ENCODE measurements at regions not wholly inside any gene's neighbourhood (a gene's known extent, or its start where the extent isn't known, plus 50 kb on each side); places are given as distances from the start of the nearest gene placed in this dataset.

GRCh38 chr12:46493834-46494181 is 121.2 kb upstream of the SLC38A2 start:
- no peak for DNase-seq (ENCODE audit: low read depth, low spot score)
- no peak for TF ChIP-seq CTCF (IDR thresholded peaks at IDR 0.05; ENCODE audit: low read depth, low read length)
- in situ Hi-C loops (cut with HindIII; ENCODE audit: low sequenced_read_pairs): no loop called here
- no peak overlapping the region for H3K4me3 ChIP-seq (ENCODE audit: low read depth, low read length)

GRCh38 chr12:46493150-46493833 is 120.7 kb upstream of the SLC38A2 start:
- in situ Hi-C loops (cut with HindIII; ENCODE audit: low sequenced_read_pairs): no loop called here
- H3K4me3 ChIP-seq (ENCODE audit: low read depth, low read length): no peak overlapping the region
- TF ChIP-seq CTCF (IDR thresholded peaks at IDR 0.05; ENCODE audit: low read depth, low read length): no peak
- peak; percentile 3 for DNase-seq (ENCODE audit: low read depth, low spot score)

GRCh38 chr12:46492471-46493085 is 120.0 kb upstream of the SLC38A2 start:
- in situ Hi-C loops (cut with HindIII; ENCODE audit: low sequenced_read_pairs): no loop called here
- DNase-seq (ENCODE audit: low read depth, low spot score): peak; percentile 87
- no peak for TF ChIP-seq CTCF (IDR thresholded peaks at IDR 0.05; ENCODE audit: low read depth, low read length)
- no peak overlapping the region for H3K4me3 ChIP-seq (ENCODE audit: low read depth, low read length)

- no peak for TF ChIP-seq CTCF (IDR thresholded peaks at IDR 0.05; ENCODE audit: low read depth, low read length)
- in situ Hi-C loops (cut with HindIII; ENCODE audit: low sequenced_read_pairs): no loop called here
- no peak overlapping the region for H3K4me3 ChIP-seq (ENCODE audit: low read depth, low read length)
- DNase-seq (ENCODE audit: low read depth, low spot score): no peak
Measured at GRCh38 chr12:46491548-46491947, 119.0 kb upstream of the SLC38A2 start.

GRCh38 chr12:46490635-46491034 is 118.1 kb upstream of the SLC38A2 start:
- no peak overlapping the region for H3K4me3 ChIP-seq (ENCODE audit: low read depth, low read length)
- TF ChIP-seq CTCF (IDR thresholded peaks at IDR 0.05; ENCODE audit: low read depth, low read length): no peak
- in situ Hi-C loops (cut with HindIII; ENCODE audit: low sequenced_read_pairs): no loop called here
- peak; percentile 28 for DNase-seq (ENCODE audit: low read depth, low spot score)

- TF ChIP-seq CTCF (IDR thresholded peaks at IDR 0.05; ENCODE audit: low read depth, low read length): no peak
- peak; percentile 5 for DNase-seq (ENCODE audit: low read depth, low spot score)
- H3K4me3 ChIP-seq (ENCODE audit: low read depth, low read length): no peak overlapping the region
- in situ Hi-C loops (cut with HindIII; ENCODE audit: low sequenced_read_pairs): no loop called here
Measured at GRCh38 chr12:46489951-46490388, 117.4 kb upstream of the SLC38A2 start.

All from astrocyte of the spinal cord (primary cell).